ENCODE measurements at regions not wholly inside any gene's neighbourhood (a gene's known extent, or its start where the extent isn't known, plus 50 kb on each side); places are given as distances from the start of the nearest gene placed in this dataset.

- no peaks in the 10 kb centered on the region for H3K9me3 Mint-ChIP-seq (ENCODE audit: low read depth)
- no peaks in the 10 kb centered on the region for H3K36me3 Mint-ChIP-seq (ENCODE audit: low read depth)
- H3K4me1 Mint-ChIP-seq (ENCODE audit: low read depth), result peaks cover 39% of the 10 kb centered on the region
- TF ChIP-seq, protein P1, sequence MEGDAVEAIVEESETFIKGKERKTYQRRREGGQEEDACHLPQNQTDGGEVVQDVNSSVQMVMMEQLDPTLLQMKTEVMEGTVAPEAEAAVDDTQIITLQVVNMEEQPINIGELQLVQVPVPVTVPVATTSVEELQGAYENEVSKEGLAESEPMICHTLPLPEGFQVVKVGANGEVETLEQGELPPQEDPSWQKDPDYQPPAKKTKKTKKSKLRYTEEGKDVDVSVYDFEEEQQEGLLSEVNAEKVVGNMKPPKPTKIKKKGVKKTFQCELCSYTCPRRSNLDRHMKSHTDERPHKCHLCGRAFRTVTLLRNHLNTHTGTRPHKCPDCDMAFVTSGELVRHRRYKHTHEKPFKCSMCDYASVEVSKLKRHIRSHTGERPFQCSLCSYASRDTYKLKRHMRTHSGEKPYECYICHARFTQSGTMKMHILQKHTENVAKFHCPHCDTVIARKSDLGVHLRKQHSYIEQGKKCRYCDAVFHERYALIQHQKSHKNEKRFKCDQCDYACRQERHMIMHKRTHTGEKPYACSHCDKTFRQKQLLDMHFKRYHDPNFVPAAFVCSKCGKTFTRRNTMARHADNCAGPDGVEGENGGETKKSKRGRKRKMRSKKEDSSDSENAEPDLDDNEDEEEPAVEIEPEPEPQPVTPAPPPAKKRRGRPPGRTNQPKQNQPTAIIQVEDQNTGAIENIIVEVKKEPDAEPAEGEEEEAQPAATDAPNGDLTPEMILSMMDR (IDR thresholded peaks at IDR 0.05), result no peak
- peak overlapping the region; percentile 35 for H3K27ac Mint-ChIP-seq (ENCODE audit: unreplicated experiment)
- no peak overlapping the region for H3K4me3 Mint-ChIP-seq (ENCODE audit: unreplicated experiment)
- no peak for DNase-seq (ENCODE audit: low spot score)
- H3K27me3 Mint-ChIP-seq (ENCODE audit: low read depth), result no peaks in the 10 kb centered on the region
Measured at GRCh38 chr15:62591842-62592838, 427.1 kb upstream of the C2CD4B start.

- H3K27ac Mint-ChIP-seq (ENCODE audit: unreplicated experiment), result no peak overlapping the region
- H3K27me3 Mint-ChIP-seq (ENCODE audit: low read depth), result no peaks in the 10 kb centered on the region
- peaks cover 39% of the 10 kb centered on the region for H3K4me1 Mint-ChIP-seq (ENCODE audit: low read depth)
- no peaks in the 10 kb centered on the region for H3K9me3 Mint-ChIP-seq (ENCODE audit: low read depth)
- H3K36me3 Mint-ChIP-seq (ENCODE audit: low read depth), result no peaks in the 10 kb centered on the region
- no peak overlapping the region for H3K4me3 Mint-ChIP-seq (ENCODE audit: unreplicated experiment)
- TF ChIP-seq, protein P1 (IDR thresholded peaks at IDR 0.05), result no peak
- DNase-seq (ENCODE audit: low spot score), result no peak
Measured at GRCh38 chr15:62592920-62593319, 427.8 kb upstream of the C2CD4B start.

- Mint-ChIP-seq H3K27me3 (ENCODE audit: low read depth) (peaks cover 5% of the 10 kb centered on the region), H3K4me3 (ENCODE audit: unreplicated experiment) (no peak overlapping the region), H3K9me3 (ENCODE audit: low read depth) (no peaks in the 10 kb centered on the region), H3K36me3 (ENCODE audit: low read depth) (no peaks in the 10 kb centered on the region), H3K4me1 (ENCODE audit: low read depth) (peaks cover 38% of the 10 kb centered on the region), H3K27ac (ENCODE audit: unreplicated experiment) (no peak overlapping the region)
- TF ChIP-seq, protein P1 (IDR thresholded peaks at IDR 0.05), result no peak
- DNase-seq (ENCODE audit: low spot score), result no peak
Measured at GRCh38 chr15:62593681-62594399, 428.8 kb upstream of the C2CD4B start.

- Mint-ChIP-seq H3K27ac (ENCODE audit: unreplicated experiment) (no peak overlapping the region), H3K36me3 (ENCODE audit: low read depth) (peaks cover 2% of the 10 kb centered on the region), H3K9me3 (ENCODE audit: low read depth) (peaks cover 6% of the 10 kb centered on the region), H3K4me3 (ENCODE audit: unreplicated experiment) (no peak overlapping the region), H3K4me1 (ENCODE audit: low read depth) (peaks cover 20% of the 10 kb centered on the region), H3K27me3 (ENCODE audit: low read depth) (peaks cover 5% of the 10 kb centered on the region)
- TF ChIP-seq, protein P1 (IDR thresholded peaks at IDR 0.05), result no peak
- DNase-seq (ENCODE audit: low spot score), result no peak
Measured at GRCh38 chr15:62598217-62598616, 433.1 kb upstream of the C2CD4B start.

All from chondrocyte (in vitro differentiated cells).